IMR-90 (cell line): ENCODE measurements at regions not wholly inside any gene's neighbourhood (a gene's known extent, or its start where the extent isn't known, plus 50 kb on each side); places are given as distances from the start of the nearest gene placed in this dataset.

Source experiments
- ATAC-seq: fragments of 200-7000 bp; cut with Tn5 transposase; 2 replicates; pipeline ENCODE4 v1.9.1; 2020; ENCODE audit warnings: low read depth, mild to moderate bottlenecking, moderate library complexity
- BruUV-seq: library from RNA; stranded (reverse); fragments of 400-500 nt; replicated peaks from 2 replicates; lab custom pipeline; 2021; lab: Mats Ljungman, UMichigan
- CTCF ChIA-PET: fragments of 300-600 bp; formaldehyde crosslinking; extraction: SDS; loops from one replicate; lab custom pipeline; 2021; ENCODE audit warnings: antibody characterized with exemption; lab: Yijun Ruan, JAX
- POLR2A ChIA-PET: fragments of 300-600 bp; sonication (Branson Sonifier 250); formaldehyde crosslinking; loops from one replicate; lab custom pipeline; 2022; ENCODE audit warnings: antibody characterized with exemption; ENCODE audit not compliant: unreplicated experiment; lab: Charles Lee
- DNase-seq: peaks from one replicate; pipeline ENCODE4 v3.0.0; 2013
- H2AFZ ChIP-seq: replicated peaks from 2 replicates; pipeline ENCODE3; 2013; ENCODE audit warnings: low read length, mild to moderate bottlenecking; ENCODE audit not compliant: poor library complexity
- H2AK5ac ChIP-seq: 2 replicates; pipeline ENCODE4 v1.6.1; 2013; ENCODE audit warnings: low read depth, low read length, inconsistent platforms
- H2AK9ac ChIP-seq: replicated peaks from 2 replicates; pipeline ENCODE3; 2013; ENCODE audit warnings: mild to moderate bottlenecking, low read depth, low read length, moderate library complexity; ENCODE audit not compliant: poor library complexity
- H2BK120ac ChIP-seq: 2 replicates; pipeline ENCODE4 v1.6.1; 2013; ENCODE audit warnings: low read depth, low read length, inconsistent platforms
- H2BK15ac ChIP-seq: 3 replicates; pipeline ENCODE4 v1.6.1; 2013; ENCODE audit warnings: low read depth, low read length, inconsistent platforms
- H2BK20ac ChIP-seq: 2 replicates; pipeline ENCODE4 v1.6.1; 2013; ENCODE audit warnings: low read depth, mild to moderate bottlenecking, inconsistent platforms, low read length, moderate library complexity
- H2BK5ac ChIP-seq: 2 replicates; pipeline ENCODE4 v1.6.1; 2013; ENCODE audit warnings: mild to moderate bottlenecking, low read depth, low read length, inconsistent platforms; ENCODE audit not compliant: poor library complexity, severe bottlenecking
- H3K14ac ChIP-seq: replicated peaks from 2 replicates; pipeline ENCODE4 v1.6.1; 2013; ENCODE audit warnings: low read depth, low read length, inconsistent platforms
- H3K18ac ChIP-seq: 2 replicates; pipeline ENCODE4 v1.6.1; 2013; ENCODE audit warnings: low read depth, low read length, control low read depth
- H3K23ac ChIP-seq: 2 replicates; pipeline ENCODE4 v1.6.1; 2013; ENCODE audit warnings: low read depth, low read length, inconsistent platforms
- H3K27ac ChIP-seq: 2 replicates; pipeline ENCODE4 v1.5.1; 2013; ENCODE audit warnings: mild to moderate bottlenecking, control low read depth, low read length; ENCODE audit not compliant: insufficient read depth
- H3K27me3 ChIP-seq: 2 replicates; pipeline ENCODE4 v1.6.1; 2013; ENCODE audit warnings: low read length; ENCODE audit not compliant: control insufficient read depth, insufficient read depth
- H3K36me3 ChIP-seq: 2 replicates; pipeline ENCODE4 v1.6.1; 2013; ENCODE audit warnings: low read length, mixed read lengths; ENCODE audit not compliant: control insufficient read depth, insufficient read depth
- H3K4ac ChIP-seq: 2 replicates; pipeline ENCODE4 v1.6.1; 2013; ENCODE audit warnings: low read depth, low read length, inconsistent platforms
- H3K4me1 ChIP-seq: 2 replicates; pipeline ENCODE4 v1.6.1; 2013; ENCODE audit warnings: low read length, mixed read lengths; ENCODE audit not compliant: control insufficient read depth, insufficient read depth
- H3K4me2 ChIP-seq: 2 replicates; pipeline ENCODE4 v1.6.1; 2013; ENCODE audit warnings: low read depth, mild to moderate bottlenecking, control low read depth, low read length, moderate library complexity
- H3K4me3 ChIP-seq: 2 replicates; pipeline ENCODE4 v1.5.1; 2013; ENCODE audit warnings: low read depth, mild to moderate bottlenecking, control low read depth, low read length, moderate library complexity; ENCODE audit not compliant: insufficient read depth
- H3K56ac ChIP-seq: 2 replicates; pipeline ENCODE4 v1.6.1; 2013; ENCODE audit warnings: low read length, inconsistent platforms; ENCODE audit not compliant: insufficient read depth; ENCODE audit errors: extremely low read depth
- H3K79me1 ChIP-seq, 2 experiments: 2 replicates each; pipeline ENCODE4 v1.6.1; 2013; ENCODE audit warnings: low read length in 2 of 2, inconsistent platforms in 1 of 2, low read depth in 1 of 2
- H3K9ac ChIP-seq: 2 replicates; pipeline ENCODE4 v1.6.1; 2013; ENCODE audit warnings: low read depth, low read length, control low read depth
- H3K9me1 ChIP-seq: 2 replicates; pipeline ENCODE4 v1.6.1; 2013; ENCODE audit warnings: low read length, inconsistent platforms; ENCODE audit not compliant: insufficient read depth
- H3K9me3 ChIP-seq: 2 replicates; pipeline ENCODE4 v1.6.1; 2013; ENCODE audit warnings: low read length; ENCODE audit not compliant: control insufficient read depth, insufficient read depth
- H4K20me1 ChIP-seq: 2 replicates; pipeline ENCODE4 v1.6.1; 2013; ENCODE audit warnings: low read length, inconsistent platforms; ENCODE audit not compliant: insufficient read depth
- H4K5ac ChIP-seq: 2 replicates; pipeline ENCODE4 v1.6.1; 2013; ENCODE audit warnings: mild to moderate bottlenecking, low read depth, low read length, control low read depth
- H4K8ac ChIP-seq, 2 experiments: 2 replicates each; pipeline ENCODE4 v1.6.1; 2013; ENCODE audit warnings: low read depth in 2 of 2, low read length in 2 of 2, control low read depth in 1 of 2, inconsistent platforms in 1 of 2
- H4K91ac ChIP-seq: 2 replicates; pipeline ENCODE4 v1.6.1; 2013; ENCODE audit warnings: low read depth, low read length, inconsistent platforms; ENCODE audit not compliant: insufficient read depth
- BHLHE40 ChIP-seq: fragments of 150-350 bp; IDR thresholded peaks from 2 replicates; pipeline ENCODE4 v1.6.1; 2016; ENCODE audit warnings: mild to moderate bottlenecking, low read depth, low read length
- MAFK ChIP-seq: IDR thresholded peaks from 2 replicates; pipeline ENCODE4 v1.6.1; 2012; ENCODE audit warnings: low read depth, low read length, improper control_type of control experiment
- WGBS, 2 experiments: methylation state at CpG; one replicate each; pipeline versions ENCODE4 v1.1.5 to v1.1.7; 2013; ENCODE audit warnings: missing lambda C conversion rate in 2 of 2; ENCODE audit not compliant: insufficient read length in 1 of 2; ENCODE audit errors: extremely low coverage in 2 of 2; 5-methylcytosine and 5-hydroxymethylcytosine counted together
- dilution Hi-C: fragments of 300-500 bp; cut with HindIII; formaldehyde crosslinking; loops from one replicate; pipeline ENCODE4 v1.14.3; 2018; ENCODE audit warnings: low sequenced_read_pairs; ENCODE audit not compliant: unreplicated experiment
- in situ Hi-C: fragments of 300-500 bp; cut with MboI; formaldehyde crosslinking; loops from 3 replicates; pipeline ENCODE4 v1.14.3; 2019; ENCODE audit warnings: low sequenced_read_pairs, inconsistent platforms, mixed read lengths
- intact Hi-C: fragments of 100-400 bp; cut with micrococcal nuclease; formaldehyde crosslinking; loops from 2 replicates; pipeline ENCODE4 v1.10.0; 2022

DNA sequence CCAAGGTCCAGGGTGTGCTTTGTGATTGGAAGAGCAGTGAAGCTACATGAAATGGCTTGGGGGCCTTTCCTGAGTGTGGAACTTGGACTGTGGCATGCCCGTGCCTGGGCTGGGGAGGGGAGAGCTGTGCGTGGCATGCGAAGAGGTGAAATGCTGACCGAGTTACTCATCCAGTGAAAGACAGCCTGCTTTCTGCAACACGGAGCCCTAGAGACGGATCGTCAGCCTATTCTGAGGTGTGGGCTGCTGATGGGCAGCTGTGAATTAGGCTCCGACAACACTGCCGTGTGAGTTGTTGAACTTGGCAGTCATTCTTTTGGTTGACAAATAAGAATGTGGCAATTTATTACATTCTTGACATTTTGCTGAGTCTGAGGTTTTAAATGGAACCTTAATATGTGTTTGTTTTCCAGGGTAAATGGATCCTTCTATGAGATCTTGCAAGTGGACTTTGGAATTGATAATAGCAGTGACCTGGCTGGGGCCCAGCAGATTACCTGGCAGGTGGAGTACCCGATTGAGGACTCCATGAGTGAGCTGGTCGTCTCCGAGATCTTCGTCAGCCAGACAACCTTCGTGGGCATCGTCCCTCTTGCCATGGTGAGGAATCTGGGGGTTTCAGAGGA is 453.9 kb downstream of the AACS start:
- Histone ChIP-seq H3K4me2 (no peak overlapping the region), H4K91ac (no peak overlapping the region), H4K8ac (no peak overlapping the region), H3K36me3 (no peaks in the 10 kb centered on the region), H3K27me3 (no peaks in the 10 kb centered on the region), H2AFZ (no peak overlapping the region), H3K4me3 (no peak overlapping the region), H4K20me1 (no peaks in the 10 kb centered on the region), H3K79me1 (no peaks in the 10 kb centered on the region), H3K56ac (no peak overlapping the region), H3K4ac (no peak overlapping the region), H3K23ac (no peak overlapping the region), H4K5ac (no peak overlapping the region), H2AK9ac (no peak overlapping the region), H3K18ac (no peak overlapping the region), H3K4me1 (no peaks in the 10 kb centered on the region), H2BK5ac (no peak overlapping the region), H2AK5ac (no peak overlapping the region), H3K9me3 (peaks cover 48% of the 10 kb centered on the region), H3K14ac (no peak overlapping the region), H2BK15ac (no peak overlapping the region), H2BK20ac (no peak overlapping the region), H2BK120ac (no peak overlapping the region), H3K27ac (no peak overlapping the region), H3K9ac (no peak overlapping the region), H3K9me1 (no peaks in the 10 kb centered on the region)
- no peak for DNase-seq
- CTCF ChIA-PET, result no interaction called here
- BruUV-seq, result no TSS peak
- TF ChIP-seq BHLHE40 (no peak), MAFK (0 out of 2 replicates have a peak, but pooled peaks have one; percentile 12)
- intact Hi-C loops, result no loop called here
- in situ Hi-C loops, result no loop called here
- ATAC-seq, result no peak
- dilution Hi-C loops, result no loop called here
- POLR2A ChIA-PET, result no interaction called here
- WGBS, 2 experiments, result no CpG with 5 or more reads among the region's 15 CpGs
